H9 (cell line): ENCODE measurements at regions not wholly inside any gene's neighbourhood (a gene's known extent, or its start where the extent isn't known, plus 50 kb on each side); places are given as distances from the start of the nearest gene placed in this dataset.
"Not testable (repeated sequence)": the region's sequence is repeated elsewhere in the genome, so short reads cannot be mapped to it uniquely, and the experiment has no call there.

Source experiments
- DNase-seq: peaks from one replicate; pipeline ENCODE4 v3.0.0-alpha.2; 2017
- H2AFZ ChIP-seq: one replicate; pipeline ENCODE4 v1.6.1; 2013; ENCODE audit warnings: mild to moderate bottlenecking, low read length, control low read depth, moderate library complexity
- H2AK5ac ChIP-seq: 2 replicates; pipeline ENCODE4 v1.6.1; 2013; ENCODE audit warnings: low read length, control low read depth, mixed read lengths; ENCODE audit not compliant: insufficient read length
- H2BK120ac ChIP-seq: one replicate; pipeline ENCODE4 v1.6.1; 2013; ENCODE audit warnings: low read depth, mild to moderate bottlenecking, low read length, control low read depth, inconsistent platforms; ENCODE audit not compliant: poor library complexity, severe bottlenecking
- H2BK12ac ChIP-seq: 2 replicates; pipeline ENCODE4 v1.6.1; 2013; ENCODE audit warnings: low read length, control low read depth, mixed read lengths, low read depth; ENCODE audit not compliant: insufficient read length
- H2BK15ac ChIP-seq: 2 replicates; pipeline ENCODE4 v1.6.1; 2013; ENCODE audit warnings: low read depth, low read length, control low read depth
- H2BK20ac ChIP-seq: one replicate; pipeline ENCODE4 v1.6.1; 2013; ENCODE audit warnings: low read depth, mild to moderate bottlenecking, low read length, control low read depth, inconsistent platforms; ENCODE audit not compliant: poor library complexity, severe bottlenecking
- H2BK5ac ChIP-seq: 2 replicates; pipeline ENCODE4 v1.6.1; 2013; ENCODE audit warnings: low read length, control low read depth, mixed read lengths; ENCODE audit not compliant: insufficient read length
- H3K14ac ChIP-seq: 2 replicates; pipeline ENCODE4 v1.6.1; 2013; ENCODE audit warnings: low read length, control low read depth; ENCODE audit not compliant: insufficient read depth
- H3K18ac ChIP-seq: 2 replicates; pipeline ENCODE4 v1.6.1; 2013; ENCODE audit warnings: low read depth, mild to moderate bottlenecking, mixed read lengths, low read length, control low read depth; ENCODE audit not compliant: insufficient read length
- H3K23ac ChIP-seq: 2 replicates; pipeline ENCODE4 v1.6.1; 2013; ENCODE audit warnings: low read length, control low read depth, mixed read lengths, low read depth; ENCODE audit not compliant: insufficient read length
- H3K23me2 ChIP-seq: 2 replicates; pipeline ENCODE4 v1.6.1; 2013; ENCODE audit warnings: low read depth, mild to moderate bottlenecking, mixed read lengths, low read length, control low read depth; ENCODE audit not compliant: insufficient read length, poor library complexity, severe bottlenecking
- H3K27ac ChIP-seq: 2 replicates; pipeline ENCODE4 v1.5.1; 2013; ENCODE audit warnings: low read length, control low read depth, mixed read lengths, low read depth; ENCODE audit not compliant: insufficient read length
- H3K27me3 ChIP-seq: 2 replicates; pipeline ENCODE4 v1.6.1; 2013; ENCODE audit warnings: low read length, control low read depth, inconsistent platforms; ENCODE audit not compliant: insufficient read depth
- H3K4ac ChIP-seq: 2 replicates; pipeline ENCODE4 v1.6.1; 2013; ENCODE audit warnings: low read depth, mild to moderate bottlenecking, control low read depth, inconsistent platforms, low read length, moderate library complexity
- H3K4me1 ChIP-seq: 2 replicates; pipeline ENCODE4 v1.6.1; 2013; ENCODE audit warnings: low read length, control low read depth, inconsistent platforms; ENCODE audit not compliant: insufficient read depth
- H3K4me2 ChIP-seq: 2 replicates; pipeline ENCODE4 v1.6.1; 2013; ENCODE audit warnings: low read length, control low read depth, mixed read lengths; ENCODE audit not compliant: insufficient read length, insufficient read depth
- H3K56ac ChIP-seq: 2 replicates; pipeline ENCODE4 v1.6.1; 2013; ENCODE audit warnings: low read depth, mild to moderate bottlenecking, mixed read lengths, low read length, control low read depth; ENCODE audit not compliant: insufficient read length
- H3K79me1 ChIP-seq: 2 replicates; pipeline ENCODE4 v1.6.1; 2013; ENCODE audit warnings: low read depth, mild to moderate bottlenecking, moderate library complexity, low read length, control low read depth, inconsistent platforms; ENCODE audit not compliant: insufficient read depth, poor library complexity, severe bottlenecking
- H3K79me2 ChIP-seq: 2 replicates; pipeline ENCODE4 v1.6.1; 2013; ENCODE audit warnings: low read length, control low read depth, inconsistent platforms; ENCODE audit not compliant: insufficient read depth
- H3K9ac ChIP-seq: 2 replicates; pipeline ENCODE4 v1.6.1; 2013; ENCODE audit warnings: low read length, control low read depth, mixed read lengths; ENCODE audit not compliant: insufficient read length; ENCODE audit errors: extremely low read depth
- H3K9me3 ChIP-seq: one replicate; pipeline ENCODE4 v1.6.1; 2013; ENCODE audit warnings: low read depth, low read length, inconsistent platforms; ENCODE audit not compliant: control insufficient read depth
- H3T11ph ChIP-seq: one replicate; pipeline ENCODE4 v1.6.1; 2013; ENCODE audit warnings: mild to moderate bottlenecking, low read length, control low read depth, inconsistent platforms
- H4K20me1 ChIP-seq: one replicate; pipeline ENCODE4 v1.6.1; 2013; ENCODE audit not compliant: control insufficient read depth, insufficient read length, insufficient read depth
- H4K5ac ChIP-seq: 2 replicates; pipeline ENCODE4 v1.6.1; 2013; ENCODE audit warnings: low read depth, mild to moderate bottlenecking, mixed read lengths, low read length, control low read depth; ENCODE audit not compliant: insufficient read length
- H4K8ac ChIP-seq: replicated peaks from 2 replicates; pipeline ENCODE4 v1.6.1; 2013; ENCODE audit warnings: low read length, control low read depth, mixed read lengths, low read depth; ENCODE audit not compliant: insufficient read length
- H4K91ac ChIP-seq: 2 replicates; pipeline ENCODE4 v1.6.1; 2013; ENCODE audit warnings: low read depth, mild to moderate bottlenecking, moderate library complexity, mixed read lengths, low read length, control low read depth; ENCODE audit not compliant: insufficient read length
- H3K27ac Mint-ChIP-seq, 3 experiments: 2 replicates in 2 of 3; 3 replicates in 1 of 3; pipeline ENCODE4 v1.8.0; 2020 to 2021; ENCODE audit warnings: mixed read lengths in 3 of 3, mild to moderate bottlenecking in 1 of 3, moderate library complexity in 1 of 3
- H3K27me3 Mint-ChIP-seq: 2 replicates; pipeline ENCODE4 v1.8.0; 2021; ENCODE audit warnings: low read depth, mild to moderate bottlenecking, moderate library complexity, mixed read lengths
- H3K36me3 Mint-ChIP-seq, 3 experiments: 2 replicates in 2 of 3; 3 replicates in 1 of 3; pipeline ENCODE4 v1.8.0; 2020 to 2021; ENCODE audit warnings: low read depth in 3 of 3, mixed read lengths in 3 of 3; ENCODE audit not compliant: insufficient read depth in 1 of 3
- H3K4me1 Mint-ChIP-seq, 2 experiments: 2 replicates each; pipeline ENCODE4 v1.8.0; 2020; ENCODE audit warnings: mixed read lengths in 2 of 2
- H3K4me3 Mint-ChIP-seq, 2 experiments: 2 replicates in 1 of 2; 3 replicates in 1 of 2; pipeline ENCODE4 v1.8.0; 2020 to 2021; ENCODE audit warnings: mild to moderate bottlenecking in 2 of 2, mixed read lengths in 2 of 2, moderate library complexity in 1 of 2
- H3K9me3 Mint-ChIP-seq, 2 experiments: 2 replicates in 1 of 2; 3 replicates in 1 of 2; pipeline ENCODE4 v1.8.0; 2020; ENCODE audit warnings: mild to moderate bottlenecking in 2 of 2, mixed read lengths in 2 of 2, moderate library complexity in 1 of 2
- TF ChIP-seq, protein P1 (sequence below): fragments of 200-600 bp; sonication (generic); conservative IDR thresholded peaks from 3 replicates; pipeline ENCODE4 v1.8.0; 2021; ENCODE audit warnings: antibody characterized with exemption, mild to moderate bottlenecking

GRCh38 chr3:35924070-35924469 lies 284.7 kb downstream of the ARPP21 start:
- not testable (repeated sequence) for H3K27me3 ChIP-seq, H2BK20ac ChIP-seq, H2AK5ac ChIP-seq, H2BK5ac ChIP-seq, H3K14ac ChIP-seq, H3T11ph ChIP-seq, H4K91ac ChIP-seq, H3K23me2 ChIP-seq, H3K79me2 ChIP-seq, H3K27ac ChIP-seq, H2BK15ac ChIP-seq, H3K4me1 ChIP-seq, H3K4me1 Mint-ChIP-seq, H3K27ac Mint-ChIP-seq, H2BK120ac ChIP-seq, H3K9me3 Mint-ChIP-seq, H3K23ac ChIP-seq, H3K56ac ChIP-seq, H4K8ac ChIP-seq, H3K27me3 Mint-ChIP-seq, H3K4me2 ChIP-seq, H3K36me3 Mint-ChIP-seq, H4K5ac ChIP-seq, H3K9me3 ChIP-seq, H2BK12ac ChIP-seq, H3K18ac ChIP-seq, H3K4ac ChIP-seq, H3K9ac ChIP-seq, H3K79me1 ChIP-seq, H3K4me3 Mint-ChIP-seq, H2AFZ ChIP-seq, H4K20me1 ChIP-seq
- peak; percentile 53 for DNase-seq
- TF ChIP-seq, protein P1, sequence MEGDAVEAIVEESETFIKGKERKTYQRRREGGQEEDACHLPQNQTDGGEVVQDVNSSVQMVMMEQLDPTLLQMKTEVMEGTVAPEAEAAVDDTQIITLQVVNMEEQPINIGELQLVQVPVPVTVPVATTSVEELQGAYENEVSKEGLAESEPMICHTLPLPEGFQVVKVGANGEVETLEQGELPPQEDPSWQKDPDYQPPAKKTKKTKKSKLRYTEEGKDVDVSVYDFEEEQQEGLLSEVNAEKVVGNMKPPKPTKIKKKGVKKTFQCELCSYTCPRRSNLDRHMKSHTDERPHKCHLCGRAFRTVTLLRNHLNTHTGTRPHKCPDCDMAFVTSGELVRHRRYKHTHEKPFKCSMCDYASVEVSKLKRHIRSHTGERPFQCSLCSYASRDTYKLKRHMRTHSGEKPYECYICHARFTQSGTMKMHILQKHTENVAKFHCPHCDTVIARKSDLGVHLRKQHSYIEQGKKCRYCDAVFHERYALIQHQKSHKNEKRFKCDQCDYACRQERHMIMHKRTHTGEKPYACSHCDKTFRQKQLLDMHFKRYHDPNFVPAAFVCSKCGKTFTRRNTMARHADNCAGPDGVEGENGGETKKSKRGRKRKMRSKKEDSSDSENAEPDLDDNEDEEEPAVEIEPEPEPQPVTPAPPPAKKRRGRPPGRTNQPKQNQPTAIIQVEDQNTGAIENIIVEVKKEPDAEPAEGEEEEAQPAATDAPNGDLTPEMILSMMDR: peak; percentile 73
